Endothelial cell of umbilical vein (primary cell): ENCODE measurements at regions not wholly inside any gene's neighbourhood (a gene's known extent, or its start where the extent isn't known, plus 50 kb on each side); places are given as distances from the start of the nearest gene placed in this dataset.

Experiments used
- BruUV-seq: library from RNA; stranded (reverse); fragments of 400-500 nt; replicated peaks from 2 replicates; lab custom pipeline; 2021; lab: Mats Ljungman, UMichigan
- CTCF ChIA-PET: fragments of 300-600, 350-600 bp; sonication (Branson Sonifier 250); formaldehyde crosslinking; loops from one replicate; lab custom pipeline; 2021; ENCODE audit warnings: antibody characterized with exemption, inconsistent platforms; lab: Charles Lee
- POLR2A ChIA-PET: fragments of 300-600, 350-600 bp; sonication (Branson Sonifier 250); formaldehyde crosslinking; loops from one replicate; lab custom pipeline; 2021; ENCODE audit warnings: antibody characterized with exemption, inconsistent platforms; lab: Charles Lee
- DNase-seq: peaks from one replicate; pipeline ENCODE4 v3.0.0-alpha.2; 2011; ENCODE audit warnings: low read depth, low spot score
- FAIRE-seq: peaks from 2 replicates; lab custom pipeline; 2011; peaks lifted over from hg19 to GRCh38; lab: Jason Lieb, UNC
- H2AFZ ChIP-seq: 2 replicates; pipeline ENCODE4 v1.6.0; 2012; ENCODE audit warnings: low read depth, low read length, control low read depth, inconsistent platforms
- H3K27ac ChIP-seq: 2 replicates; pipeline ENCODE4 v1.5.1; 2011; ENCODE audit warnings: low read depth, mild to moderate bottlenecking, control low read depth, low read length, moderate library complexity; ENCODE audit not compliant: insufficient read depth
- H3K27me3 ChIP-seq, 2 experiments: 2 replicates each; pipeline versions ENCODE4 v1.6.0 to v1.6.1; 2011; ENCODE audit warnings: low read length in 2 of 2, mixed read lengths in 1 of 2; ENCODE audit not compliant: control insufficient read depth in 2 of 2, insufficient read depth in 2 of 2
- H3K36me3 ChIP-seq, 2 experiments: 2 replicates in 1 of 2; 3 replicates in 1 of 2; pipeline ENCODE4 v1.5.1; 2011; ENCODE audit warnings: low read length in 2 of 2, mild to moderate bottlenecking in 1 of 2, moderate library complexity in 1 of 2; ENCODE audit not compliant: control insufficient read depth in 2 of 2, insufficient read depth in 2 of 2; ENCODE audit errors: extremely low read depth in 1 of 2
- H3K4me1 ChIP-seq: 3 replicates; pipeline ENCODE4 v1.5.1; 2011; ENCODE audit warnings: mild to moderate bottlenecking, low read length; ENCODE audit not compliant: control insufficient read depth, insufficient read depth; ENCODE audit errors: extremely low read depth
- H3K4me2 ChIP-seq: 2 replicates; pipeline ENCODE4 v1.6.1; 2011; ENCODE audit warnings: low read length, control low read depth, mixed read lengths; ENCODE audit not compliant: insufficient read depth
- H3K4me3 ChIP-seq, 3 experiments: fragments of 200-600 bp in 1 of 3; sonication (generic), shearing (Covaris generic) in 1 of 3; replicated peaks in 1 of 3; 2 replicates each; pipeline ENCODE4 v1.5.1; 2011 to 2016; ENCODE audit warnings: control low read depth in 3 of 3, low read length in 3 of 3, mild to moderate bottlenecking in 2 of 3, inconsistent platforms in 1 of 3, low read depth in 1 of 3, moderate library complexity in 1 of 3; ENCODE audit not compliant: insufficient read depth in 1 of 3
- H3K79me2 ChIP-seq: 2 replicates; pipeline ENCODE4 v1.6.0; 2012; ENCODE audit warnings: low read length, inconsistent platforms; ENCODE audit not compliant: control insufficient read depth, insufficient read depth
- H3K9ac ChIP-seq: replicated peaks from 2 replicates; pipeline ENCODE3; 2011; ENCODE audit warnings: low read length, control low read depth; ENCODE audit not compliant: insufficient read depth; ENCODE audit errors: extremely low read depth
- H3K9me1 ChIP-seq: replicated peaks from 3 replicates; pipeline ENCODE4 v1.6.0; 2011; ENCODE audit warnings: mild to moderate bottlenecking, low read length; ENCODE audit not compliant: control insufficient read depth, insufficient read depth; ENCODE audit errors: extremely low read depth
- H3K9me3 ChIP-seq: replicated peaks from 2 replicates; pipeline ENCODE4 v1.5.1; 2012; ENCODE audit warnings: low read length, inconsistent platforms; ENCODE audit not compliant: control insufficient read depth, insufficient read depth
- H4K20me1 ChIP-seq: replicated peaks from 2 replicates; pipeline ENCODE3; 2011; ENCODE audit warnings: mild to moderate bottlenecking, low read length; ENCODE audit not compliant: control insufficient read depth, insufficient read depth; ENCODE audit errors: extremely low read depth
- EZH2 ChIP-seq: IDR thresholded peaks from 2 replicates; pipeline ENCODE4 v1.6.1; 2012; ENCODE audit warnings: borderline replicate concordance, low read depth, mild to moderate bottlenecking, moderate library complexity, low read length, inconsistent platforms; ENCODE audit not compliant: severe bottlenecking
- FOS ChIP-seq: IDR thresholded peaks from 2 replicates; pipeline ENCODE4 v1.6.1; 2011; ENCODE audit warnings: mild to moderate bottlenecking, low read length, moderate library complexity, borderline replicate concordance; ENCODE audit not compliant: insufficient read depth
- GATA2 ChIP-seq: IDR thresholded peaks from 2 replicates; pipeline ENCODE4 v1.7.0; 2011; ENCODE audit warnings: low read depth, mild to moderate bottlenecking, moderate library complexity, mixed read lengths, low read length; ENCODE audit not compliant: insufficient read length, insufficient read depth
- JUN ChIP-seq: IDR thresholded peaks from 2 replicates; pipeline ENCODE4 v1.6.1; 2011; ENCODE audit warnings: borderline replicate concordance, low read depth; ENCODE audit not compliant: insufficient read length, insufficient read depth
- MYC ChIP-seq: IDR thresholded peaks from one replicate; pipeline ENCODE4 v1.6.1; 2011; ENCODE audit warnings: mild to moderate bottlenecking, low read depth, low read length
- POLR2A ChIP-seq: IDR thresholded peaks from 2 replicates; pipeline ENCODE4 v1.6.1; 2012; ENCODE audit warnings: low read depth, mild to moderate bottlenecking, control low read depth, low read length
- POLR2AphosphoS5 ChIP-seq: IDR thresholded peaks from 2 replicates; pipeline ENCODE4 v1.6.1; 2012; ENCODE audit warnings: low read depth, mild to moderate bottlenecking, control low read depth, low read length, moderate library complexity; ENCODE audit not compliant: insufficient read depth
- dilution Hi-C: fragments of 300-500 bp; cut with MboI; formaldehyde crosslinking; loops from one replicate; pipeline ENCODE4 v1.15.0; 2019; ENCODE audit warnings: low sequenced_read_pairs; ENCODE audit not compliant: extremely low pct_ligation_motif_present
- intact Hi-C: fragments of 100-400 bp; cut with micrococcal nuclease; formaldehyde crosslinking; loops from one replicate; pipeline ENCODE4 v1.10.0; 2022
- TF ChIP-seq, protein P1 (sequence below), 2 donors: IDR thresholded peaks; 1 replicate in 1 of 2; 2 replicates in 1 of 2; pipeline ENCODE4 v1.5.1; 2011; ENCODE audit warnings: low read length in 2 of 2, mild to moderate bottlenecking in 2 of 2, moderate library complexity in 2 of 2, control low read depth in 1 of 2, inconsistent platforms in 1 of 2, low read depth in 1 of 2; ENCODE audit not compliant: insufficient read depth in 1 of 2; ENCODE audit errors: extremely low read depth in 1 of 2
- TF ChIP-seq, protein P2 (sequence below): IDR thresholded peaks from 2 replicates; pipeline ENCODE4 v1.6.1; 2011; ENCODE audit not compliant: insufficient read depth, insufficient read length

DNA sequence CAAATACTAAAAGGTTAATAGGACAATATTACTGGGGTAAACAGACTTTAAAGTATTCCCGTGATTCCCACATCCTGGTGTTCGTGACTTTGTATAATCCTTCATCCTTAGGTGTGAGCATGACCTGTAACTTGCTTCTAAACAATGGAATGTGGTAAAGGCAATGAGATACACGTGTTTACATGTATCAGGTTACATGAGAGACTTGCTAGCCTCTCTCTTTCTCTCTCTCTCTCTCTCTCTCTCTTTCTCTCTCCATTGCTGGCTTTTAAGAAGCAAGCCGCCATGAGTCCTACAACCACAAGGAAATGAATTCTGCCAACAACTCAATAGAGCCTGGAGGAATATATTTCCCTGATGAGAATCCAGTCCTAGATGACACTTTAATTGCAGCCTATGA, 83.9 kb upstream of the LGSN start:
- DNase-seq = no peak
- Histone ChIP-seq H4K20me1 (no peaks in the 10 kb centered on the region), H3K27ac (no peak overlapping the region), H3K9ac (no peak overlapping the region), H3K9me1 (no peaks in the 10 kb centered on the region), H3K4me3 (no peak overlapping the region), H3K79me2 (no peaks in the 10 kb centered on the region), H3K4me1 (no peaks in the 10 kb centered on the region), H3K9me3 (no peaks in the 10 kb centered on the region), H3K4me2 (no peak overlapping the region), H3K27me3 (no peaks in the 10 kb centered on the region), H3K36me3 (no peaks in the 10 kb centered on the region), H2AFZ (no peak overlapping the region)
- POLR2A ChIA-PET = no interaction called here
- dilution Hi-C loops (no loop called here), intact Hi-C loops (no loop called here)
- FAIRE-seq = peak; percentile 15
- no peak for TF ChIP-seq MYC
- TF ChIP-seq, protein P1, sequence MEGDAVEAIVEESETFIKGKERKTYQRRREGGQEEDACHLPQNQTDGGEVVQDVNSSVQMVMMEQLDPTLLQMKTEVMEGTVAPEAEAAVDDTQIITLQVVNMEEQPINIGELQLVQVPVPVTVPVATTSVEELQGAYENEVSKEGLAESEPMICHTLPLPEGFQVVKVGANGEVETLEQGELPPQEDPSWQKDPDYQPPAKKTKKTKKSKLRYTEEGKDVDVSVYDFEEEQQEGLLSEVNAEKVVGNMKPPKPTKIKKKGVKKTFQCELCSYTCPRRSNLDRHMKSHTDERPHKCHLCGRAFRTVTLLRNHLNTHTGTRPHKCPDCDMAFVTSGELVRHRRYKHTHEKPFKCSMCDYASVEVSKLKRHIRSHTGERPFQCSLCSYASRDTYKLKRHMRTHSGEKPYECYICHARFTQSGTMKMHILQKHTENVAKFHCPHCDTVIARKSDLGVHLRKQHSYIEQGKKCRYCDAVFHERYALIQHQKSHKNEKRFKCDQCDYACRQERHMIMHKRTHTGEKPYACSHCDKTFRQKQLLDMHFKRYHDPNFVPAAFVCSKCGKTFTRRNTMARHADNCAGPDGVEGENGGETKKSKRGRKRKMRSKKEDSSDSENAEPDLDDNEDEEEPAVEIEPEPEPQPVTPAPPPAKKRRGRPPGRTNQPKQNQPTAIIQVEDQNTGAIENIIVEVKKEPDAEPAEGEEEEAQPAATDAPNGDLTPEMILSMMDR (IDR thresholded peaks at IDR 0.05; ENCODE audit: extremely low read depth in 1 of 2, insufficient read depth in 1 of 2, low read depth in 1 of 2, low read length in 2 of 2) = no peak
- no TSS peak for BruUV-seq
- CTCF ChIA-PET = no interaction called here

DNA sequence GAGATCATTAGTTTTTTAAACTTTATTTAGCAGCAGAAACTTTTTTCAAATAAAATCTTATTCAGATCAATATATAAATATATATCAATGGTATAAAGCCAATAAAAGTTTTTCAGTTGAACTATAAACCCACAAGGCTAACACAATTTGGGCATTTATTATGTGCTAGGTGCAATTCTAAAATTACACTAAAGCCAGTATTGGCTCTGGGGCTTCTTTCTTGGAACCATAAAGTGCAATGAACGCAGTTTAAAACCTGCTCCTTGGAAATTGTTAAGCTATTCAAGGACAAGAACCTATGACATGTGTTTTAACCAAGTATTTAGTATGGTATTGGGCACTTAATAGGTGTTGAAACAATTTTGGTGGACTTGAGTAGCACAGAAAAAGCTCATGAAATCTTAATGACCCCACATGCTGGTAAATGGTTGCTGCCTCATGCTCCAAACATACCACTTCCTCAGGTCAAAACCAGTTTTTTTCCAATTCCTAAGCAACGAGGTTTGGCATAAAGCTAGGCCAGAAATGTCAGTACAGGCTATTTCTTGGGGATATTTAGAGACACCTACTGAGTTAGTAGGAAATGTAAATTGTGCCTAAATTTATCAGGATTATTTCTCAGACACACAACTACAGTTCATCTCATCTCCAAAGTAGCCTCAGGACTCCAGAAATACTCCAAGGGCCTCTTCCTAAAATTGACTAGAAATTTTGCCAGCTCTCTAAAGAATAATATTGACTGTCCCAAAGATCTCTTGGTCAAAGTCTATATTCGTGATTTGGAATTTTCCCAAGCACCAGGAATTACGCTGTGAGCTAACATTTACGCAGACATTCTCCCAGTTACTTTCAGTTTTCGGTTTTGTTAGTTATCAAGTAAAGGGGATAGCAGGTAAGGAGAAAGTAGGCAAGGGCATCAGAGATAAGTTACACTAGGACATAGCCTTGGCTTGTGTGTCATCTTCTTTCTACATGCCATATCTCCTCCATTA, 90.9 kb upstream of the LGSN start:
- dilution Hi-C loops = no loop called here
- H3K36me3 ChIP-seq = no peaks in the 10 kb centered on the region
- no peak overlapping the region for H3K4me3 ChIP-seq
- H3K79me2 ChIP-seq = no peaks in the 10 kb centered on the region
- H3K4me2 ChIP-seq = no peak overlapping the region
- no peak overlapping the region for H3K9ac ChIP-seq
- CTCF ChIA-PET = no interaction called here
- H3K9me1 ChIP-seq = no peaks in the 10 kb centered on the region
- DNase-seq (no peak), FAIRE-seq (no peak)
- H3K9me3 ChIP-seq = no peaks in the 10 kb centered on the region
- H3K4me1 ChIP-seq = no peaks in the 10 kb centered on the region
- POLR2A ChIA-PET = no interaction called here
- TF ChIP-seq MYC (no peak), GATA2 (no peak), POLR2AphosphoS5 (no peak), FOS (no peak), POLR2A (no peak), JUN (no peak), EZH2 (no peak)
- TF ChIP-seq, protein P2, sequence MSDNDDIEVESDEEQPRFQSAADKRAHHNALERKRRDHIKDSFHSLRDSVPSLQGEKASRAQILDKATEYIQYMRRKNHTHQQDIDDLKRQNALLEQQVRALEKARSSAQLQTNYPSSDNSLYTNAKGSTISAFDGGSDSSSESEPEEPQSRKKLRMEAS = no peak
- TF ChIP-seq, protein P1 (IDR thresholded peaks at IDR 0.05; ENCODE audit: extremely low read depth in 1 of 2, insufficient read depth in 1 of 2, low read depth in 1 of 2, low read length in 2 of 2) = no peak
- intact Hi-C loops = no loop called here
- H3K27ac ChIP-seq = no peak overlapping the region
- H4K20me1 ChIP-seq = no peaks in the 10 kb centered on the region
- H2AFZ ChIP-seq = no peak overlapping the region
- no TSS peak for BruUV-seq
- no peaks in the 10 kb centered on the region for H3K27me3 ChIP-seq
